ENCODE measurements at regions not wholly inside any gene's neighbourhood (a gene's known extent, or its start where the extent isn't known, plus 50 kb on each side); places are given as distances from the start of the nearest gene placed in this dataset.
A peak's percentile ranks its signal among the peaks of the same experiment; 100 is the strongest.

GRCh38 chr17:21511363-21512195 lies 135.4 kb downstream of the KCNJ12 start (continued):
- no peak for TF ChIP-seq SALL2 (CRISPR knock-in tag; IDR thresholded peaks at IDR 0.05)
- TF ChIP-seq RARA (CRISPR knock-in tag; IDR thresholded peaks at IDR 0.05), result no peak
- TF ChIP-seq RFX1 (IDR thresholded peaks at IDR 0.05), result no peak
- TF ChIP-seq CC2D1A (CRISPR knock-in tag; IDR thresholded peaks at IDR 0.05), result no peak
- peak; percentile 25 for TF ChIP-seq AGO1 (IDR thresholded peaks at IDR 0.05; ENCODE audit: low read depth, low read length, poor library complexity, severe bottlenecking)
- no peak for TF ChIP-seq AGO2 (optimal IDR thresholded peaks at IDR 0.05; ENCODE audit: low read depth, low read length)
- TF ChIP-seq KLF6 (CRISPR knock-in tag; IDR thresholded peaks at IDR 0.05), result no peak
- TF ChIP-seq NFE2 (CRISPR knock-in tag; IDR thresholded peaks at IDR 0.05), result no peak
- no peak for TF ChIP-seq THYN1 (CRISPR knock-in tag; IDR thresholded peaks at IDR 0.05; ENCODE audit: borderline replicate concordance, low read depth)
- TF ChIP-seq ZNF431 (CRISPR knock-in tag; IDR thresholded peaks at IDR 0.05; ENCODE audit: borderline replicate concordance, low read depth), result no peak
- TF ChIP-seq SIN3B (IDR thresholded peaks at IDR 0.05; ENCODE audit: low read length), result no peak
- TF ChIP-seq ARNT (IDR thresholded peaks at IDR 0.05), result no peak
- TF ChIP-seq ZNF552 (CRISPR knock-in tag; IDR thresholded peaks at IDR 0.05; ENCODE audit: borderline replicate concordance), result no peak
- no peak for TF ChIP-seq ZNF83 (CRISPR knock-in tag; IDR thresholded peaks at IDR 0.05; ENCODE audit: borderline replicate concordance)
- TF ChIP-seq, protein P1, sequence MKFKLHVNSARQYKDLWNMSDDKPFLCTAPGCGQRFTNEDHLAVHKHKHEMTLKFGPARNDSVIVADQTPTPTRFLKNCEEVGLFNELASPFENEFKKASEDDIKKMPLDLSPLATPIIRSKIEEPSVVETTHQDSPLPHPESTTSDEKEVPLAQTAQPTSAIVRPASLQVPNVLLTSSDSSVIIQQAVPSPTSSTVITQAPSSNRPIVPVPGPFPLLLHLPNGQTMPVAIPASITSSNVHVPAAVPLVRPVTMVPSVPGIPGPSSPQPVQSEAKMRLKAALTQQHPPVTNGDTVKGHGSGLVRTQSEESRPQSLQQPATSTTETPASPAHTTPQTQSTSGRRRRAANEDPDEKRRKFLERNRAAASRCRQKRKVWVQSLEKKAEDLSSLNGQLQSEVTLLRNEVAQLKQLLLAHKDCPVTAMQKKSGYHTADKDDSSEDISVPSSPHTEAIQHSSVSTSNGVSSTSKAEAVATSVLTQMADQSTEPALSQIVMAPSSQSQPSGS (CRISPR knock-in tag; IDR thresholded peaks at IDR 0.05), result no peak
- peak; percentile 69; the same call in 1 of the 2 replicates for TF ChIP-seq RAD21 (CRISPR knock-in tag; IDR thresholded peaks at IDR 0.05)
- no peak for TF ChIP-seq POGZ (CRISPR knock-in tag; IDR thresholded peaks at IDR 0.05)
- TF ChIP-seq, protein P2, sequence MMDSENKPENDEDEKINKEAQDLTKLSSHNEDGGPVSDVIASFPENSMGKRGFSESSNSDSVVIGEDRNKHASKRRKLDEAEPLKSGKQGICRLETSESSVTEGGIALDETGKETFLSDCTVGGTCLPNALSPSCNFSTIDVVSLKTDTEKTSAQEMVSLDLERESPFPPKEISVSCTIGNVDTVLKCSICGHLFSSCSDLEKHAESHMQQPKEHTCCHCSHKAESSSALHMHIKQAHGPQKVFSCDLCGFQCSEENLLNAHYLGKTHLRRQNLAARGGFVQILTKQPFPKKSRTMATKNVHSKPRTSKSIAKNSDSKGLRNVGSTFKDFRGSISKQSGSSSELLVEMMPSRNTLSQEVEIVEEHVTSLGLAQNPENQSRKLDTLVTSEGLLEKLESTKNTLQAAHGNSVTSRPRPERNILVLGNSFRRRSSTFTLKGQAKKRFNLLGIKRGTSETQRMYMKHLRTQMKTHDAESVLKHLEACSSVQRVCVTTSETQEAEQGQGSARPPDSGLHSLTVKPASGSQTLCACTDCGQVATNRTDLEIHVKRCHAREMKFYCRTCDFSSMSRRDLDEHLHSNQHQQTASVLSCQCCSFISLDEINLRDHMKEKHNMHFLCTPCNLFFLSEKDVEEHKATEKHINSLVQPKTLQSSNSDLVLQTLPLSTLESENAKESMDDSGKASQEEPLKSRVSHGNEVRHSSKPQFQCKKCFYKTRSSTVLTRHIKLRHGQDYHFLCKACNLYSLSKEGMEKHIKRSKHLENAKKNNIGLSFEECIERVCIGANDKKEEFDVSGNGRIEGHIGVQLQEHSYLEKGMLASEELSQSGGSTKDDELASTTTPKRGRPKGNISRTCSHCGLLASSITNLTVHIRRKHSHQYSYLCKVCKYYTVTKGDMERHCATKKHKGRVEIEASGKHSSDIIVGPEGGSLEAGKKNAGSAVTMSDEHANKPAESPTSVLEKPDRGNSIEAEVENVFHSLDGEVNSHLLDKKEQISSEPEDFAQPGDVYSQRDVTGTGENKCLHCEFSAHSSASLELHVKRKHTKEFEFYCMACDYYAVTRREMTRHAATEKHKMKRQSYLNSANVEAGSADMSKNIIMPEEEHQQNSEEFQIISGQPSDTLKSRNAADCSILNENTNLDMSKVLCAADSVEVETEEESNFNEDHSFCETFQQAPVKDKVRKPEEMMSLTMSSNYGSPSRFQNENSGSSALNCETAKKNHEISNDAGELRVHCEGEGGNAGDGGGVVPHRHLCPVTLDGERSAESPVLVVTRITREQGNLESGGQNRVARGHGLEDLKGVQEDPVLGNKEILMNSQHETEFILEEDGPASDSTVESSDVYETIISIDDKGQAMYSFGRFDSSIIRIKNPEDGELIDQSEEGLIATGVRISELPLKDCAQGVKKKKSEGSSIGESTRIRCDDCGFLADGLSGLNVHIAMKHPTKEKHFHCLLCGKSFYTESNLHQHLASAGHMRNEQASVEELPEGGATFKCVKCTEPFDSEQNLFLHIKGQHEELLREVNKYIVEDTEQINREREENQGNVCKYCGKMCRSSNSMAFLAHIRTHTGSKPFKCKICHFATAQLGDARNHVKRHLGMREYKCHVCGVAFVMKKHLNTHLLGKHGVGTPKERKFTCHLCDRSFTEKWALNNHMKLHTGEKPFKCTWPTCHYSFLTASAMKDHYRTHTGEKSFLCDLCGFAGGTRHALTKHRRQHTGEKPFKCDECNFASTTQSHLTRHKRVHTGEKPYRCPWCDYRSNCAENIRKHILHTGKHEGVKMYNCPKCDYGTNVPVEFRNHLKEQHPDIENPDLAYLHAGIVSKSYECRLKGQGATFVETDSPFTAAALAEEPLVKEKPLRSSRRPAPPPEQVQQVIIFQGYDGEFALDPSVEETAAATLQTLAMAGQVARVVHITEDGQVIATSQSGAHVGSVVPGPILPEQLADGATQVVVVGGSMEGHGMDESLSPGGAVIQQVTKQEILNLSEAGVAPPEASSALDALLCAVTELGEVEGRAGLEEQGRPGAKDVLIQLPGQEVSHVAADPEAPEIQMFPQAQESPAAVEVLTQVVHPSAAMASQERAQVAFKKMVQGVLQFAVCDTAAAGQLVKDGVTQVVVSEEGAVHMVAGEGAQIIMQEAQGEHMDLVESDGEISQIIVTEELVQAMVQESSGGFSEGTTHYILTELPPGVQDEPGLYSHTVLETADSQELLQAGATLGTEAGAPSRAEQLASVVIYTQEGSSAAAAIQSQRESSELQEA (CRISPR knock-in tag; IDR thresholded peaks at IDR 0.05; ENCODE audit: not compliant biosample characterization), result no peak
- TF ChIP-seq CENPT (CRISPR knock-in tag; IDR thresholded peaks at IDR 0.05; ENCODE audit: low read depth), result no peak
- TF ChIP-seq ZNF234 (CRISPR knock-in tag; conservative IDR thresholded peaks at IDR 0.05), result no peak
- no peak for TF ChIP-seq RFXANK (CRISPR knock-in tag; IDR thresholded peaks at IDR 0.05)

All from HepG2 (cell line).